KMS-11 (cell line): ENCODE measurements at regions not wholly inside any gene's neighbourhood (a gene's known extent, or its start where the extent isn't known, plus 50 kb on each side); places are given as distances from the start of the nearest gene placed in this dataset.
A peak's percentile ranks its signal among the peaks of the same experiment; 100 is the strongest.

Source experiments
- H2AFZ ChIP-seq: fragments of 200-600 bp; sonication (generic); 2 replicates; pipeline ENCODE4 v1.6.1; 2016; ENCODE audit warnings: antibody characterized with exemption, mixed run types, low read depth
- H3K27ac ChIP-seq: fragments of 200-600 bp; sonication (generic); 2 replicates; pipeline ENCODE4 v1.6.1; 2016; ENCODE audit warnings: mild to moderate bottlenecking, mixed run types
- H3K27me3 ChIP-seq: fragments of 200-600 bp; sonication (generic); 2 replicates; pipeline ENCODE4 v1.6.1; 2017; ENCODE audit warnings: mild to moderate bottlenecking, low read depth, mixed run types, moderate library complexity; ENCODE audit not compliant: insufficient read depth
- H3K36me3 ChIP-seq: fragments of 200-600 bp; sonication (generic); 2 replicates; pipeline ENCODE4 v1.6.1; 2017; ENCODE audit warnings: mild to moderate bottlenecking, mixed run types; ENCODE audit not compliant: insufficient read depth
- H3K4me1 ChIP-seq: fragments of 200-600 bp; sonication (generic); 2 replicates; pipeline ENCODE4 v1.6.1; 2016; ENCODE audit warnings: mild to moderate bottlenecking, low read depth, mixed run types; ENCODE audit not compliant: poor library complexity, severe bottlenecking
- H3K4me2 ChIP-seq: fragments of 200-600 bp; sonication (generic); 2 replicates; pipeline ENCODE4 v1.7.0; 2016; ENCODE audit warnings: mild to moderate bottlenecking, mixed run types
- H3K4me3 ChIP-seq: fragments of 200-600 bp; sonication (generic); IDR thresholded peaks from 2 replicates; pipeline ENCODE4 v1.6.1; 2017; ENCODE audit warnings: low read depth, low read length, mixed read lengths; ENCODE audit not compliant: insufficient read depth
- H3K79me2 ChIP-seq: fragments of 200-600 bp; sonication (generic); 2 replicates; pipeline ENCODE4 v1.6.1; 2016; ENCODE audit warnings: low read depth, mixed run types; ENCODE audit not compliant: insufficient read depth
- H3K9ac ChIP-seq: fragments of 200-600 bp; sonication (generic); 2 replicates; pipeline ENCODE4 v1.6.1; 2016; ENCODE audit warnings: mild to moderate bottlenecking, mixed run types
- H4K20me1 ChIP-seq: fragments of 200-600 bp; sonication (generic); 2 replicates; pipeline ENCODE4 v1.6.1; 2016; ENCODE audit warnings: mild to moderate bottlenecking, mixed run types; ENCODE audit not compliant: insufficient read depth
- CTCF ChIP-seq: fragments of 200-600 bp; sonication (generic); conservative IDR thresholded peaks from 2 replicates; pipeline ENCODE4 v1.6.1; 2017; ENCODE audit warnings: low read depth, mild to moderate bottlenecking, antibody characterized with exemption, low read length, moderate library complexity, mixed read lengths

GRCh38 chr1:2920421-2921015 lies 100.7 kb upstream of the ACTRT2 start:
- H4K20me1 ChIP-seq = no peaks in the 10 kb centered on the region
- no peaks in the 10 kb centered on the region for H3K79me2 ChIP-seq
- H3K27ac ChIP-seq = no peak overlapping the region
- H3K4me1 ChIP-seq = no peaks in the 10 kb centered on the region
- peaks cover 52% of the 10 kb centered on the region; the same call in 1 of the 2 replicates for H3K27me3 ChIP-seq
- H2AFZ ChIP-seq = no peak overlapping the region
- no peak overlapping the region for H3K4me3 ChIP-seq
- no peaks in the 10 kb centered on the region for H3K36me3 ChIP-seq
- no peak overlapping the region for H3K4me2 ChIP-seq
- H3K9ac ChIP-seq = no peak overlapping the region
- no peak for TF ChIP-seq CTCF

- no peaks in the 10 kb centered on the region for H3K36me3 ChIP-seq
- TF ChIP-seq CTCF = peak; percentile 38
- no peak overlapping the region for H3K27ac ChIP-seq
- no peak overlapping the region for H3K4me2 ChIP-seq
- H3K27me3 ChIP-seq = peaks cover 54% of the 10 kb centered on the region
- no peak overlapping the region for H3K9ac ChIP-seq
- H4K20me1 ChIP-seq = no peaks in the 10 kb centered on the region
- H3K79me2 ChIP-seq = no peaks in the 10 kb centered on the region
- H3K4me1 ChIP-seq = no peaks in the 10 kb centered on the region
- H2AFZ ChIP-seq = no peak overlapping the region
- no peak overlapping the region for H3K4me3 ChIP-seq
Measured at GRCh38 chr1:2921970-2922686, 99.1 kb upstream of the ACTRT2 start.

GRCh38 chr1:2923351-2923750 lies 97.9 kb upstream of the ACTRT2 start:
- H3K4me1 ChIP-seq = no peaks in the 10 kb centered on the region
- H3K27ac ChIP-seq = no peak overlapping the region
- no peaks in the 10 kb centered on the region for H3K79me2 ChIP-seq
- H3K4me2 ChIP-seq = no peak overlapping the region
- H4K20me1 ChIP-seq = no peaks in the 10 kb centered on the region
- H3K27me3 ChIP-seq = peaks cover 56% of the 10 kb centered on the region
- TF ChIP-seq CTCF = no peak
- H3K4me3 ChIP-seq = no peak overlapping the region
- no peak overlapping the region for H3K9ac ChIP-seq
- H3K36me3 ChIP-seq = no peaks in the 10 kb centered on the region
- H2AFZ ChIP-seq = no peak overlapping the region

GRCh38 chr1:2925291-2925690 lies 96.0 kb upstream of the ACTRT2 start:
- no peak for TF ChIP-seq CTCF
- H3K4me1 ChIP-seq = no peaks in the 10 kb centered on the region

More at GRCh38 chr1:2925291-2925690, 96.0 kb upstream of the ACTRT2 start:
- H3K36me3 ChIP-seq = no peaks in the 10 kb centered on the region
- H3K79me2 ChIP-seq = no peaks in the 10 kb centered on the region
- no peak overlapping the region for H3K27ac ChIP-seq
- no peak overlapping the region for H2AFZ ChIP-seq
- H3K27me3 ChIP-seq = peaks cover 59% of the 10 kb centered on the region
- no peak overlapping the region for H3K4me2 ChIP-seq
- H3K4me3 ChIP-seq = no peak overlapping the region
- H4K20me1 ChIP-seq = no peaks in the 10 kb centered on the region
- H3K9ac ChIP-seq = no peak overlapping the region
